Left lung (tissue), 4 donors: ENCODE measurements at regions not wholly inside any gene's neighbourhood (a gene's known extent, or its start where the extent isn't known, plus 50 kb on each side); places are given as distances from the start of the nearest gene placed in this dataset.

Source experiments
- ATAC-seq: fragments of 200-7000 bp; cut with Tn5 transposase; one replicate; pipeline ENCODE4 v1.9.1; 2020; ENCODE audit warnings: moderate library complexity
- DNase-seq, 4 donors: peaks; one replicate each; pipeline ENCODE4 v3.0.0-alpha.2; 2013 to 2020
- H3K27ac ChIP-seq, 2 donors: fragments of 200-600 bp; sonication (generic) in 1 of 2; one replicate each; pipeline versions ENCODE4 v1.5.0 to v1.8.0; 2020 to 2021
- H3K27me3 ChIP-seq, 2 donors: fragments of 200-600 bp; sonication (generic) in 1 of 2; one replicate each; pipeline versions ENCODE4 v1.5.0 to v1.8.0; 2020 to 2021
- H3K36me3 ChIP-seq, 2 donors: fragments of 200-600 bp; sonication (generic) in 1 of 2; one replicate each; pipeline versions ENCODE4 v1.5.0 to v1.8.0; 2020 to 2021
- H3K4me1 ChIP-seq, 2 donors: fragments of 200-600 bp; one replicate each; pipeline ENCODE4 v1.8.0; 2021
- H3K4me3 ChIP-seq, 2 donors: fragments of 200-600 bp; sonication (generic) in 1 of 2; one replicate each; pipeline versions ENCODE4 v1.5.0 to v1.8.0; 2020 to 2021; ENCODE audit warnings: mild to moderate bottlenecking in 1 of 2
- H3K9me3 ChIP-seq, 2 donors: fragments of 200-600 bp; sonication (generic) in 1 of 2; one replicate each; pipeline versions ENCODE4 v1.5.0 to v1.8.0; 2020 to 2021
- CTCF ChIP-seq, 2 donors: fragments of 200-600 bp; sonication (generic) in 1 of 2; IDR thresholded peaks; one replicate each; pipeline versions ENCODE4 v1.5.0 to v1.8.0; 2021; ENCODE audit warnings: antibody characterized with exemption in 2 of 2
- intact Hi-C, 2 donors: fragments of 100-400 bp; cut with DNase I; formaldehyde crosslinking; loops; one replicate each; pipeline versions ENCODE4 v1.11.2 to v1.14.2; 2022
- donor health status: DM: no; HTN: yes; CAD: no.
- donor health status: DM: no; HTN: no; CAD: no.

- no peak for ATAC-seq
- H3K4me1 ChIP-seq, result no peaks in the 10 kb centered on the region
- peaks cover 0 to 24% of the 10 kb centered on the region in 2 donors for H3K9me3 ChIP-seq
- TF ChIP-seq CTCF (IDR thresholded peaks at IDR 0.05), result no peak
- DNase-seq, result no peak
- H3K27ac ChIP-seq, result no peak overlapping the region
- H3K27me3 ChIP-seq, result peaks cover 0 to 13% of the 10 kb centered on the region in 2 donors
- H3K36me3 ChIP-seq, result no peaks in the 10 kb centered on the region
- intact Hi-C loops, result no loop called here
- no peak overlapping the region for H3K4me3 ChIP-seq
Observed at GRCh38 chr20:24867556-24867955, 81.5 kb upstream of the CST7 start.

- no peak for TF ChIP-seq CTCF (IDR thresholded peaks at IDR 0.05)
- DNase-seq (no peak), ATAC-seq (no peak)
- Histone ChIP-seq H3K36me3 (no peaks in the 10 kb centered on the region), H3K27ac (no peak overlapping the region), H3K27me3 (peaks cover 0 to 22% of the 10 kb centered on the region in 2 donors), H3K4me3 (no peak overlapping the region), H3K9me3 (peaks cover 0 to 24% of the 10 kb centered on the region in 2 donors), H3K4me1 (no peaks in the 10 kb centered on the region)
- intact Hi-C loops, result no loop called here
Observed at GRCh38 chr20:24868396-24868927, 80.6 kb upstream of the CST7 start.

- no peak overlapping the region for H3K27ac ChIP-seq
- ATAC-seq, result no peak
- DNase-seq, result no peak
- no peak for TF ChIP-seq CTCF (IDR thresholded peaks at IDR 0.05)
- intact Hi-C loops, result no loop called here
- H3K4me3 ChIP-seq, result no peak overlapping the region
- peaks cover 0 to 22% of the 10 kb centered on the region in 2 donors for H3K27me3 ChIP-seq
- no peaks in the 10 kb centered on the region for H3K36me3 ChIP-seq
- peaks cover 0 to 21% of the 10 kb centered on the region in 2 donors for H3K9me3 ChIP-seq
- H3K4me1 ChIP-seq, result no peaks in the 10 kb centered on the region
Observed at GRCh38 chr20:24868959-24869358, 80.1 kb upstream of the CST7 start.

- no peak for TF ChIP-seq CTCF (IDR thresholded peaks at IDR 0.05)
- no peak for DNase-seq
- Histone ChIP-seq H3K9me3 (peaks cover 0 to 10% of the 10 kb centered on the region in 2 donors), H3K36me3 (no peaks in the 10 kb centered on the region), H3K27ac (no peak overlapping the region), H3K4me1 (no peaks in the 10 kb centered on the region), H3K4me3 (no peak overlapping the region), H3K27me3 (peaks cover 0 to 22% of the 10 kb centered on the region in 2 donors)
- intact Hi-C loops, result no loop called here
- ATAC-seq, result no peak
Observed at GRCh38 chr20:24870057-24870456, 79.0 kb upstream of the CST7 start.

- TF ChIP-seq CTCF (IDR thresholded peaks at IDR 0.05), result no peak
- Histone ChIP-seq H3K9me3 (peaks cover 0 to 2% of the 10 kb centered on the region in 2 donors), H3K27ac (no peak overlapping the region), H3K36me3 (no peaks in the 10 kb centered on the region), H3K4me3 (no peak overlapping the region), H3K4me1 (no peaks in the 10 kb centered on the region), H3K27me3 (peaks cover 0 to 22% of the 10 kb centered on the region in 2 donors)
- intact Hi-C loops, result no loop called here
- ATAC-seq (no peak), DNase-seq (no peak)
Observed at GRCh38 chr20:24870881-24871280, 78.2 kb upstream of the CST7 start.
